HL-60/S4 treated with retinoic acid at 250 ng/mL for 4 days and 3 days (cell line): ENCODE measurements at regions not wholly inside any gene's neighbourhood (a gene's known extent, or its start where the extent isn't known, plus 50 kb on each side); places are given as distances from the start of the nearest gene placed in this dataset.

Source experiments
- in situ Hi-C: fragments of 300-500 bp; cut with MboI; formaldehyde crosslinking; loops from 2 replicates; pipeline ENCODE4 v1.7.0; 2022; ENCODE audit warnings: low sequenced_read_pairs

DNA sequence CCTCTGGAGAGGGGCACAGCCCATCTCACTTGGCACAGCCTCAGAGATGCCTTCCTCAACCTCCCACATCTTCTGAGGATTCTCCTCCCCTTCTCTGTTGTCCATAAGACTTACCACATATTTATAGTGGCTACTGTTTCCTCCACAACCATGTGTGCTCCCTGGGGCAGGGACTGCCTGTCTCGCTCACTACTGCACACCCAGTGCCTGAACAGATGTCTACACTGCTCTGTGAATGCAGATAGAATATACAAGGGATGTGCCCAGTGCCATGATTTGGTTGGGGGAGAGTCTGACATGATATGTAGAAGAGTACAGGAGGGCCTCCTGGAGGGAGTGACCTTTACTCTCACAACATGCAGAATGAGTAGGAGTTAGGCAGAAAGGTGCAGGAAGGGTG, 67.3 kb upstream of the ANO1 start:
- in situ Hi-C loops, result no loop called here

DNA sequence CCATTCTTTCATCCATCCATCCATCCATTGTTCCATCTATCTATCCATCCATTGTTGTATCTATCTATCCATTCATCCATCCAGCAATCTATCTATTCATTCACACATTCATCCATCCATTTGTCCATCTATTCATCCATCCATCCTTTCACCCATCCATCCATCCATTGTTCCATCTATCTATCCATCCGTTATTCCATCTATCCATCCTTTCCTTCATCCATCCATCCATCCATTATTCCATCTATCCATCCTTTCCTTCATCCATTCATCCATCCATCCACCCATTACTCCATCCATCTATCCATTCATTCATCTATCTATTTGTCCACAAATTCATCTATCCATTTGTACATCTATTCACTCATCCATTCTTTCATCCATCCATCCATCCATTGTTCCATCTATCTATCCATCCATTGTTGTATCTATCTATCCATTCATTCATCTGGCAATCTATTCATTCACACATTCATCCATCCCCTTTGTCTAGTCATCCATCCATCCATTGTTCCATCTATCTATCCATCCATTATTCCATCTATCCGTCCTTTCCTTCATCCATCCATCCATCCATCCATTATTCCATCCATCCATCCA, 65.9 kb upstream of the ANO1 start:
- in situ Hi-C loops, result no loop called here

DNA sequence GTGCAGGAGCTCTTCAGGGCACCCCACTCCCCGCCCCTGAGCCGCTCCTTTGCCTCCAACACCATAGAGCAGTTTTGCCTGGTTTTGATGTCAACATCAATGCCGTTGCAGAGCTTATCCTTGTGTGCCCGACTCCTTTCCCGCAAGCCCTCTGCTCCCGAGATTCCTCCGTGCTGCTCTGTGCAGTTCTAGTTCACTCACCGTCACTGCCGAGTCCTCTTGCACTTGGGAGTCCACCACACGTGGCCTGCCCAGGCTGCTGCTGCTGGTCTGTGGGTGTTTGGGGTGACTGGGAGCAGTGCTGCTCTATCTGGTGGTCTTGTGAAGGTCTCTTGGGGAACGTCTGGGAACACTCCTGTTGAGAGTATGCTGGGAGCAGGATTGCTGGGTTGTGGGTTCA, 63.8 kb upstream of the ANO1 start:
- in situ Hi-C loops, result no loop called here

DNA sequence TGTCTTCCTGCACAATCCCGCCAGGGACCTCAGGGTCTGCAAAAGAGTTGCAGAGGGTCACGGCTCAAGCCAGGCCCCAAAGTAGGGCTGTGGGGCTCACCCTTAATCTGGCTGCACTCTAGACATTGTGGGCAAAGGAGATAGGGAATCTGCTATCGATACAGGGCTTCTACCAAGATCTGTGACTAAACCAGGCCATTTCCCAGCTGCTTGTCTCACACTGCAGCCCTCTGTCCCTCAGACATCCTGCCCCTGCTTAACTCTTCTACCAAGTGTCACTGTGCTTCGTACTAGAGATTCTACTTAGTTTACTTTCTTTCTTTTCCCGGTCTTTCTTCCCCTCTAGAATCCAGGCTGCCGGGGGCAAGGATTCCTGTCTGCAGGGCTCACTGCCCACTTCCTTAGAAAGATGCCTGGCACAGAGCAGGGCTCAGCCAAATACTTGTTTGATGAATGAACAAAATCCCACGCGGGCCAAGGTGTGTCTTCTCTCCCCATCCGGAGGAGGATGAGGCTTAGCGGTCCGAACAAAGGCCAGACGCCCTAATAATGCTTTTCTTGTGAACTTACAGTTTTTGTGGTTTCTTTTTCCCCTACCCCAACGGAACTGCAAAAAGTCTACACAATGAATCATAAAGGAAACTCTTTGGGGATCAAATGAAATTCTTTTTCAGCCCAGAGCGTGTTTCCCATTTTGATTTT, 61.3 kb upstream of the ANO1 start:
- in situ Hi-C loops, result no loop called here

DNA sequence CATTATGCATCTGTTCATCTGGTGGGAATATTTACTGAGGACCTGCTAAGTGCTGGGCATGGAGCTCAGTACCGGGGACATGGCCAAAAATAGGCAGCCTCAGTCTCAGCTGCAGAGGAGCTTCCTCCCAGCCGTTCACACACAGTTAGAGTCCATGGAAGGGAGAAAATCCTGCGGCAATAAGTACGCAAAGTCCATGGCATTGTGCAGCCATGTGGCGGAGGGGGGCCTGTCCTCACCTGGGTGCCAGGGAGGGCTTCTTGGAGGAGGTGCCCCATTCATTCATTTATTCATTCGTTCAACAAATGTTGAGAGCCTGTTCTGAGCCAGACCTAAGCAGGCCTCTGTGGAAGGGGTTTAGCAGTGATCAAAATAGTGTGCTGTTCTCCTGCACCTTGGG, 59.3 kb upstream of the ANO1 start:
- in situ Hi-C loops, result no loop called here

- in situ Hi-C loops, result no loop called here
These were observed 58.5 kb upstream of the ANO1 start for GRCh38 chr11:70019576-70020011.

- in situ Hi-C loops, result no loop called here
These were observed 57.5 kb upstream of the ANO1 start for GRCh38 chr11:70020336-70021214.

DNA sequence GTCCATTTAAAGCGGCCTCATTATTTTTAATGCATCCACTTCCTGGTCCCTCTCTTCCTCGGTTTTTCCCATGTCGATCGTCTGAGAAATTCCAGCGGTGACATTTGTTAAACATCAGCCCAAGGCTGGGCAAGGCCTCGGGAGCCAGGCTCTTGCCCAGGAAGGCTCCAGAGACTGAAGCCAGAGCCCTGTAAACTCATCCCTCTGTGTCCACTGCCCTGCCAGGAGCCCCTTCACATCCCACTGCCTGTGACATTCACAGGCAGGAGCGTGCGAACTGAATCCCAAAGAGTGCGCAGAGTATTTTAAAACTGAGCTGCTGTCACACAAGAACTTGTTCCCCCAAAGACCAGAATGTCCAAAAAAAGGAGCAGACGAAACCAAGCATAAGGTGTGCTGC, 56.5 kb upstream of the ANO1 start:
- in situ Hi-C loops, result no loop called here

DNA sequence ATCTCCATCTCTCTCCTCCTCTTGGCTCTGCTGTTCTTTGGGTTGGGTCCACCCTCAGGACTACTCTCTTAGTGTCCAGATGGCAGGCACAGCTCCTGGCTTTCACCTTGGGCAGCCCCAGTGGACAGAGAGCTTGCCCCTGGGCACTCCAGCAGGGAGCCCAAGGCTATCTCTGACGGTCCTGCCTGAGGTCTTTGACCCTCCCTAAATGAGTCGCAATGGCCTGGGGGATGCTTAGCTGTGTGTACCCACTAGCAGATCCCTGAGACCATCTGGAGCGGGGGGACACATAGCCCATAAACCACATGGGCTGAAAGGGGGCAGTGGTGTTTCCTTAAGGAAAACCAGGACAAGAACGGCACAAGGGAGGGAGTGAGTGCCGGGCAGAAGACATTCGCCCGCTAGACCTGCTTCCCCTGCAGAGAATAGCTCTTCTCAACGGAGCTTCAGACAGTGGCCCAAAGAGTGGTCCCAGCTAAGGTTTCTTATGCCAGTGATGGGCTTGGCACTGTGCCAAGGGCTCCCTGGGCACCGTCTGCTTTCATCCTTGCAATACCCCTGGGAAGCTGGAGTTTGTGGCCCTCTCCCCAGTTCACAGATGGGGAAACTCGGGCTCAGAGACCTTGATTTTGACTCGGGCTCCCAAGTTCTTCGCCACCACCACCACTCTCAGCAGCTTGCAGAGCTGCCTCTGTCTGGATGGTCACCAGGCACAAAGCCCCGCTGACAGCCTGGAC, 53.9 kb upstream of the ANO1 start:
- in situ Hi-C loops, result no loop called here

GRCh38 chr11:70024773-70025045, 53.4 kb upstream of the ANO1 start:
- in situ Hi-C loops, result no loop called here

- in situ Hi-C loops, result no loop called here
These were observed 52.8 kb upstream of the ANO1 start for GRCh38 chr11:70025308-70025707.

DNA sequence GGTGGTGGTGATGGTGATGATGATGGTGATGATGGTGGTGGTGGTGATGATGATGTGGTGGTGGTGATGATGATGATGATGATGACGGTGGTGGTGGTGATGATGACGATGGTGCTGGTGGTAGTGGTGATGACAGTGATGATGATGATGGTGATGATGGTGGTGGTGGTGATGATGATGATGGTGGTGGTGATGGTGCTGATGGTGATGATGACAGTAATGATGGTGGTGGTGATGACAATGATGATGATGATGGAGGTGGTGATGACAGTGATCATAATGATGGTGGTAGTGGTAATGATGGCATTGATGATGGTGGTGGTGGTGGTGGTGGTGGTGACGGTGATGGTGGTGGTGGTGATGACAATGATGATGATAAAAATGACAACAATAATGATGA, 52.1 kb upstream of the ANO1 start:
- in situ Hi-C loops, result no loop called here

GRCh38 chr11:70026726-70027125, 51.4 kb upstream of the ANO1 start:
- in situ Hi-C loops, result no loop called here

DNA sequence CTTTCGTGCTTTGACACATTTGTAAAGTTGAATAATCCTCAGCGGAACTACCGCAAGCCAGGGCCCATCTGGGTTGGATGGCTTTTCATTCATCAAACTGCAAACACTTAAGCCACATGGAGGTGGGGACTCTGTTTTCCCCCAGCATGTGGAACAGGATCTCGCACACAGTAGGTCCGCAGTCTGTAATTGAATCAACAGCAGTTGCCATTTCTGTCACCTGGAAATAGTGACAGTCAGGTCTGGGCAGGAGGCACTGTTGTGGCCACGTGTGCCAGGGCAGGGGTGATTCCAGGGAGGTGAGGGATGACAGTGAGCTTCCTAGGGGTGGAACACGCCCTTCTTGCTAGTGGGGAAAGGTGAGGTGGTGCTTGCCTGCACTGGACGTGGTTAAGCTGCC, 50.7 kb upstream of the ANO1 start:
- in situ Hi-C loops, result no loop called here

DNA sequence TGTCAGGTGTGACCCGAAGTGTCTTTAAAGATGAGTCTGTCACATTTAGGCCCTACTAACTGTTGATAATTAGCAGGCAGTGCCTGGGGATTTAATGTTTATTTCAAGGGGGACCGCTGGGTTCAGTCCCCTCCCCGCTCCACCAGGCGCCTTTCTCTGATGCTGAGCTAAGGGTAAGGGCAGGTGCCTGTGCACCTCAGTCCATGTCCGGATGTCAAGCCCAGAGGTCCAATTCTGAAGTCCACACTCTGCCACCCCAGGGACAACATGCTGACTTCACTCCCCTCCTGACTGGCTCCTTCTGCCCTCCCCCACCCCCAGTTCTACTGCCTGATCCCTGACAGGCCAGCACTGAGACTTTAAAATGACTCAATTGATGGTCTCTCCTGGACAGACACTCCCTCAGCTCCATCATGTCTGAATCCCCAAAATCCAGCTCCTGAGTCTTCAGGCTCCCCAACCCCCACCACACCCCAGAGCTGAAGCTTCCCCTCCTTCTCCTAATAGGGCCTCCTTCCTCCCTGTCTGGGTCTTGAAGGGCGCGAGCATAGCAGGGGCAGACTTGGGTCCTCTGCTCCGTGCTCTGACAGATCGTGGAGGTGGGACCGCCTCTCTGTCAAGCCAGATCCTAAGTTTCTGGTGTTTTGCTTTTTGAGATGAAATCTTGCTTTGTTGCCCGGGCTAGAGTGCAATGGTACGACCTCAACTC, 49.8 kb upstream of the ANO1 start:
- in situ Hi-C loops, result no loop called here
